HG02678 (cell line): ENCODE measurements at regions not wholly inside any gene's neighbourhood (a gene's known extent, or its start where the extent isn't known, plus 50 kb on each side); places are given as distances from the start of the nearest gene placed in this dataset.

Experiments
- ATAC-seq: cut with Tn5 transposase; IDR thresholded peaks from one replicate; pipeline ENCODE4 v1.9.1; 2021; ENCODE audit warnings: mild to moderate bottlenecking, moderate library complexity; ENCODE audit not compliant: unreplicated experiment

DNA sequence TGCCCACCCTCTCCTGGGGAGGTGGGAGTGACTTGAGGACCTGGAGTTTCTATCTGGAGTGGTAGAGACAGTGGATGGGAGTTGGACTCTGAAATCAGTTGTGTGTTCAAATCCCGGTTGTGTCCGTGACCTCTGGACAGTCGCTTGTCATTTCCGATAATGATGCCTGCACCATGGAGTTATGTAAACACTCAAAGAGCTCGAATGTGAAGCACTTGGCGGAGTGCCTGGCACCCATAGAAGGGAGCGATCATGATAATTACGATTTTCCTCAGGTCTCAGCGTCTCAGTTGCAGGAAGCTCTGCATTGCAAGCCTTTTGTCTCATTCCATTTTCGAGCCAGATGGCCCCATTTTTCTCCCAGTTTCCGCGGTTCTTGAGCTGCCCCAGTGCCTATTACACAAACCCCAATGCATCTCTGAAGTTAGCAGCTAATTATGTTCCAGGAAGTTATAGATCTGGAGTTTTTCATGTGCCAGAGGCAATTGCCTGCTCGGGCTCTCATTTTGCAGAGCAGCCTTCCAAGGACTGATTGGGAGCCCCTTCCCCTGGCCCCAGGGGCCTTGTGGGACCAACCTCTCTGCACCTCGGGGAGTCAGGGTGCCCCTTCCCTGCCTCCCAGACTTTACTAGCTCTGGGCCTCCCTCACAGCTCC lies 175.5 kb upstream of the MVB12B start:
- no peak for ATAC-seq

GRCh38 chr9:126151686-126152134 lies 174.9 kb upstream of the MVB12B start:
- ATAC-seq, result no peak

DNA sequence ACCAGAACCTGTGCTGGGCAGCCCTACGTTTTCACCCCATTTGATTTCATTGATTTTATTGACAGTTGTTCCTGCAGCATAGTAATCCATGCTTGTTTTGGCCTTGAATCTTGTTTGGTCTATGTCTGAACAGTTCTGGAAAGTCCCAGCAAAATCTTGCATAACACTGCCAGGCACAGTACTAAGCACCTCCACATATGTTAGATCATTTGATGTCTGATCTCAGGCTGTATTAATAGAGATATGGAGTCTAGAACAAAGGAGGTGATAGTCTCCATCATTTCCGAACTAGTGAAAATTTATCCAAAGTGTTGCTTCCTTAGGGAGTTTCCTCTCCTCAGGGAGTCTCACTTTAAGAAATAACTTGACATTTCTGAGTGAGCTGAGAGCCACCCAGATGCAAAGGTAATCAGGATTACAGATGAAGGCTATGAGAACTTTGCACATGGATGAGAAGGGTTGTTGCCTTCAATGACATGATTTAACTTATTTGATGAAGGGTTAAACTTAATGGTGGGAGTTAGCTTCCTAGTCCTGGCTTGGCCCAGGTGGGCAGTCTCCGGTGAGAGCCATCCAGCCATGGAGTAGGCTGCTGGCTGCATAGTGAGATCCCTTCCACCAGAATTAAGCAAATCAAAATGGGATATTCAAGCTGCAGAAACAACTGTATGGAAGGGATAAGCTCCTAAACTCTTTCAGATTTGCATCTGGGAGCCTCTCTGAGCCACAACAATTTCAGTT lies 173.8 kb upstream of the MVB12B start:
- no peak for ATAC-seq

- no peak for ATAC-seq
Measured at GRCh38 chr9:126153382-126153781, 173.2 kb upstream of the MVB12B start.

- ATAC-seq, result no peak
Measured at GRCh38 chr9:126154182-126154827, 172.3 kb upstream of the MVB12B start.

- no peak for ATAC-seq
Measured at GRCh38 chr9:126154869-126155268, 171.8 kb upstream of the MVB12B start.

DNA sequence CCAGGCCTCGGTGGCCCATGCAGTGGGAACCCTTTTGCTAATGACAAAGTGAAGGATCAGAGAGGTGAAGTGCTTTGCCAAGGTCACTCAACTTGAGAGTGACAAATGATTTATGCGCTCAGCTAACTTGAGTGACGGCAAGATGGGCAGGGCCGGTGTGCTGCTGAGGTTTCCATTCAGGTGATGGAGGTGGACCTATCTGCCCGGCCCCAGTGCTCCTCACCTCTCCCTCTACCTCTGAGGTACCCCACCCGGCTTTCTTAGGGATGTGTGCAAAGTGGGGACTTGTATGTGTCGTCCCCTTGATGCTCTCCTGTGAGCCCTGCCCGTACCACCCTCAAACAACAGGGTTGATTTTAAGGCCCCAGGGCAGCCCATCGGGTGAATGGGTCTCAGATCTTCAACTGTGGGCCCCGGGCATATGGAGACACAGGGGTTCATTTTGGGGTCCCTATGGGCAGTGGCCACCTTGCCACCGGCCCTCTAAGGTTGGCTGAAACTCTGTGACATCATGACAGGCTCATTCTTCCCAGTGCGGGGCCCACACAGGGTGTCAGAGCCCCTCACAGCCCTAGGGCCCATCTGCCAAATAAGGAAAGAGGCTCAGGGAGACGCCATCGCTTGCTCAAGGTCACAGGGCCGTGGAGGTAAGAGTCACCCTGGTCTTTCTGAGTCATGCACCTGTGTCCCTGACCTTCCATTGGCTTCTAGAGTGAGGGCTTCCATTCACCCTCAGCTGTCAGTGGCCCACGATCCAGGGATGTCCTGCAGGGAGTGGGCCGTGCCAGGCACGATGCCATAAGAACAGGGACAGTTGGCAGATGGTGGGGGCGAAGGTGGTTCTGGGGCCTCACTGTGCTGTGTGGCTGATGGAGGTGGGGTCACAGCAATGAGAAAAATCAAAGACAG lies 170.6 kb upstream of the MVB12B start:
- no peak for ATAC-seq

DNA sequence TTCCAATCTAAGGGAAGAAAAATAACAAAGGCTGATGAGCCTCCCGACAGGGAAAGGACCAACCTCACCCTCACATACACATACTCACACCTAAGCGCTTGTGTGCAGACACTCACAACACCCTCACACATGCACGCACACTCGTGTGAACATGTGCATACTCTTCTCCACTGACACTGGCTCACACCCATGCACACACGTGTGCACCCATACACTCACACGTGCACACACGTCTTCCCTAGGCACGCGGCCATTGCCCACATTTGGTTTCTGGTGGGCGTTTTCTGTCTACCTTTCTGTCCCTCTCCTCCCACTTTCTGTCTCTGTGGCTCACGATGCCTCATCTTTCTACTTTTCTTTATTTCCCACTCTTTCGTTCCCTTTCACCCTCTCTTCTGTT lies 169.7 kb upstream of the MVB12B start:
- no peak for ATAC-seq

GRCh38 chr9:126157423-126157822 lies 169.2 kb upstream of the MVB12B start:
- ATAC-seq, result no peak

- ATAC-seq, result no peak
Measured at GRCh38 chr9:126157826-126158587, 168.6 kb upstream of the MVB12B start.

DNA sequence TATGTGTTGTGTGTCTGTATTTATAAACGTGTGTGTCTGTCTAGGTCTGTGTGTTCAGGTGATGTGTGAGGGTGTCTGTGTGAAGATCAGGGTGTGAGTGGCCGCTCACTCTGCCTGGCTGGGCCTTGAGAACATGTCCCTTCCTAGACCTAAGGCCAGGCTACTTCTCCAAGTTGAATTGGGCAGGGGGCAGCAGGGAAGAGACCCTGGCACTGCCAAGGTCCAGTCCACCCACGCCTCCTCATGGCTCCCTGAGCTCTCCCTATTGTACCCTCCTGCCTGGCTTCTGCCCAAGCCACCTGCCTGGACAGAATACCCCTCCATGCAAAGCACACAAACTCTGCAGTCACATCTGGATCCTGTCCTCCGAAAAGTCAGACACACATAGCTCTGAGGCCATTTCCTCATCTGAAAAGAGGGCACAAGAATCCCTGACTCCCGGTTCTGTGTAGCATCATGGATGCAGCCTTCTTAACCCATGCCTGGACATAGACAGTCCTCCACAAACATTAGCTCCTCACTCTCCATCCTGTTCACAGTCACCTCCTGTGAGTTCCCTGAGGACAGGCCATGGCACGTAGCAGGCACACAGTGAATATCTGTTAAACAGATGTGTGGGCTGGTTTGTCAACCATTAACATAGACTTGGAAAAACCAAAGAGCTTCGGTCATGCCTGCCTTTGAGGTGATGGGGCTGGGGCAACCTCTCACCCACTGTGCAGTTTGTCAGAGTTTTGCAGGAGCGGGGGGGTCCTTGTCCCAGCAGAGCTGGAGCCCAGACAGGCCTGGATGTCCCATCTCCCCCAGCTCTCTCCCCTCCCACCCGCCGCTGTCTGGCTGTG lies 167.8 kb upstream of the MVB12B start:
- no peak for ATAC-seq

DNA sequence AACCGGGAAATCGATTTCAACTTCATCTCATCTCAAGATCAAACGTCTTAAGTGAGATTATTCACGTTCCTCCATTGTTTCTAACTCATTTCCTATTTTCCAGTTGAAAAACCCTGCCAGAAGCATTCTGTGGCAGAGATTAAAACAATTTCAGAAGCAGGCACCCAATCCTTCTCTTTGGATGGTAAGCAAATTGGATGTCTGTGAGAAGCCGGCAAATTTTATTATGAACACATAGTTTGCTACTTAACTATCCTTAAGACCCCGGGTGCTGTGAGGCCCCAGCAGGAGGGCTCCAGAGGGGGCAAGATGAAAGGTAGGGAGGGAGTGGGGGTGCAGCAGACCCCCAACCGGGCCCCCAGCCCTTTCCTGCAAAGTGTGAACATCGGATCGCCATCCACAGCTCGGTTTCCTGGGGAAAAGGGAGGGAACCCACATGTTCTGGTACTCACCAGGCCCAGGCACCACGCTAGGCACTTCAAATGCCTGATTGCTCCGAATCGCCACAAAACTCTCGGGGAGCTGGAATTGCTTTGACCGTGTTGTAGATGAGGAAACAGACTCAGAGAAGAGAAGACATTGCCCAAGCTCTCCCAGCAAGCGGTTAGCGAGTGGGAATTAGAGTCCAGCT lies 167.1 kb upstream of the MVB12B start:
- ATAC-seq, result no peak

DNA sequence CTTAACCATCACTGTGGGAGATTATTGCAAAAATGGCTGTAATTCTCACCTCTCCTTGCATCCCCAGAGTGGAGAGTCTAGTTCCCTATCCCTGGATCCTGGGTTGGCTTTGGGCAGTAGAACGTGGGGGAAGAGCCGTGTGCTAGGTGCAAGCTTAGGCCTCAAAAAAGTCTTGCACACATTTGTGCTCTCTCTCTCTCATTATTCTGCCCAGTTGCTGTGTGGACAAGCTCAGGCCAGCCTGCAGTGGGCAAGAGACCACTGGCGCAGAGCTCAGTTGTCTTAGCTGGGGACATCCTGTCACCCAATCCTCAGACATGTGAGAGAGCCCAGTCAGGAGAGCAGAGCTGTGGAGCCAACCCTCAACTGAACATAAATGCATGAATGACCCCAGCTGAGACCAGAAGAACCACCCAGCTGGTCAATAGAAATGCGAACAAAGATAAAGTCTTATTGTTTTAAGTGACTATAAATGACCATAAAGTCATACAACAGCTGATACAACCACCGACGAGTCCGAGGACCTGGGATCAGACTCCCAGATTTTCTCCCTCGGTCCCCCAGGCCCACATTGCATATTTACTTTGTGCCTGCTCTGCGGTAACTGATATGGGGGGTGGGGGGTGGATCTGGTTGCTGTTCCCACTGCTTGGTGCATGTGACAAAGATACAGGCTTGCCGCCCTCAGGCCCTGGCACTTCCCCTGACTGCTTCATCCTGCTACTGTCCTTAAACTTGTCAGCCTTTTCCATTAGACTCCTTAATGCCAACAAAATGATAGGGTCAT lies 166.4 kb upstream of the MVB12B start:
- ATAC-seq, result no peak

DNA sequence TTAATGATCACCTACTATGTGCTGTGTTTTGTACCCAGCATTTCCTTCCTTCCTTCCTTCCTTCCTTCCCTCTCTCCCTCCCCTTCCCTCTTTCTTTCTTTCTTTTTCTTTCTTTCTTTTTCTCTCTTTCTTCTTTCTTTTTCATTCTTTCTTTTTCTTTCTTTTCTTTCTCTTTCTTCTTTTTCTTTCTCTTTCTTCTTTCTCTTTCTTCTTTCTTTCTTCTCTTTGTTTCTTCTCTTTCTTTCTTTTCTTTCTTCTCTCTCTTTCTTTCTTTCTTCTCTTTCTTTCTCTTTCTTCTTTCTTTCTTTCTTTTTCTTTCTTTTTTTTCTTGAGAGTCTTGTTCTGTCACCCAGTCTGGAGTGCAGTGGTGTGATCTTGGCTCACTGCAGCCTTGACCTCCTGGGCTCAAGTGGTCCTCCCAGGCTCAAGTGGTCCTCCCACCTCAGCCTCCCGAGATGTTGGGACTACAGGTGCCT lies 165.7 kb upstream of the MVB12B start:
- ATAC-seq, result no peak

DNA sequence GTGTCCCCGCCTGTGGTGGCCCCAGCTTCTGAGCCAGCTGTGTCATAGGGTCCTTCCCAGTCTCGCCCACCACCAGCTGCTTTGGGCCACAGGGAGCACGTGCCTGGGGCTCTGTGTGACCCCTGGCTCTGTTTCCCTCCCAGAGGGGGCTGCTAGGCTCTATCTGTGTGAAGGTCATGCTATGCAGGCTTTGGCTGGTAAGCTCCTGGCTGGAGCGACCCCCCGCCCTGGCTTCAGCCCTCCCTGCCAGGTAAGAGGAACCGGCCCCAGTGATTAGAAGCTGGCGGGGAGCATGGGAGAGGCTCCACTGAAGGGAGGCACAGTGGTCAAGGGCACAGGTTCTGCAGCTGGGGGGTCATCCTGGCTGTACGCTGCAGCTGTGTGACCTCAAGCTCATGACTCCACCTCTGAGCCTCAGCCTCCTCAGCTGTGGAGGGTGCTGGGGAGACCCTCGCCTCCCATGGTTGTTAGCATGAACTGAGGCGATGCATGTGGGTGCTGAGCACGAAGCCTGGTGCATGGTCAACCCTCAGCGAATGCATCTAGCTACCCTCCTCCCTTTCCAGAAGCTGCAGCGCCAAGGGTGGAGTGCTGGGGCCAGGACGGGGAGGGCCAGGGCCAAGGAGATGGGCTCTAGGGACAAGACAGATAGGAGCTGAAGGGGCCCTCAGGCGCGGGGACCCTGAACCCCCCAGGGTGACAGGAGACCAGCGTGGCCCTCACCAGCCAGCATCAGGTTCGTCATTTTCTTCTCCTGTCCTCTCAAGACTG lies 163.8 kb upstream of the MVB12B start:
- ATAC-seq, result no peak

- ATAC-seq, result no peak
Measured at GRCh38 chr9:126164796-126165525, 161.7 kb upstream of the MVB12B start.

GRCh38 chr9:126165755-126166154 lies 160.9 kb upstream of the MVB12B start:
- ATAC-seq, result no peak
